ENCODE measurements at regions not wholly inside any gene's neighbourhood (a gene's known extent, or its start where the extent isn't known, plus 50 kb on each side); places are given as distances from the start of the nearest gene placed in this dataset.

- Histone ChIP-seq H3K27ac (ENCODE audit: low read length) (peak overlapping the region; percentile 52; the same call in 1 of the 2 replicates), H3K4me1 (ENCODE audit: control insufficient read depth, insufficient read depth, low read length) (peaks cover 51% of the 10 kb centered on the region), H3K4me3 (ENCODE audit: low read depth in 2 of 2, low read length in 2 of 2) (no peak overlapping the region), H3K36me3 (ENCODE audit: control insufficient read depth, insufficient read depth, low read length) (no peaks in the 10 kb centered on the region), H3K27me3 (ENCODE audit: control insufficient read depth, insufficient read depth, low read length) (no peaks in the 10 kb centered on the region), H3K9me3 (ENCODE audit: control insufficient read depth, insufficient read depth, low read depth, low read length) (no peaks in the 10 kb centered on the region)
- in situ Hi-C loops (cut with HindIII; ENCODE audit: low pct_unique_long_range_greater_than_20kb, low sequenced_read_pairs) (no loop called here), intact Hi-C loops (cut with micrococcal nuclease; ENCODE audit: unreplicated experiment) (no loop called here)
- DNase-seq (ENCODE audit: low read depth, low spot score) (no peak), ATAC-seq (no peak)
- POLR2A ChIA-PET: no interaction called here
- BruUV-seq (replicated peaks): no TSS peak
- TF ChIP-seq REST (IDR thresholded peaks at IDR 0.05; ENCODE audit: insufficient read depth in 1 of 2, low read depth in 2 of 2, low read length in 1 of 2): no peak
- TF ChIP-seq SIN3A (IDR thresholded peaks at IDR 0.05; ENCODE audit: borderline replicate concordance, insufficient read depth, low read depth, low read length): no peak
- no peak for TF ChIP-seq TCF7L2 (IDR thresholded peaks at IDR 0.05; ENCODE audit: low read depth, low read length)
- no peak for TF ChIP-seq CTCF (IDR thresholded peaks at IDR 0.05)
- no peak for TF ChIP-seq POLR2AphosphoS5 (IDR thresholded peaks at IDR 0.05; ENCODE audit: low read depth, low read length)
- CTCF ChIA-PET: no interaction called here
Measured at GRCh38 chr1:228837032-228837431, 101.8 kb downstream of the RHOU start.

- peak; percentile 87 for ATAC-seq
- CTCF ChIA-PET: interaction anchor here (1.0 kb wide), 1 partner anchor 103 kb away, joined by 3 read pairs; the partner anchor contains the start of gene RHOU
- in situ Hi-C loops (cut with HindIII; ENCODE audit: low pct_unique_long_range_greater_than_20kb, low sequenced_read_pairs) (no loop called here), intact Hi-C loops (cut with micrococcal nuclease; ENCODE audit: unreplicated experiment) (no loop called here)
- POLR2A ChIA-PET: no interaction called here
- H3K27me3 ChIP-seq (ENCODE audit: control insufficient read depth, insufficient read depth, low read length): no peaks in the 10 kb centered on the region
- H3K9me3 ChIP-seq (ENCODE audit: control insufficient read depth, insufficient read depth, low read depth, low read length): no peaks in the 10 kb centered on the region; the same call in 1 of the 2 replicates
- BruUV-seq (replicated peaks): no TSS peak
- DNase-seq (ENCODE audit: low read depth, low spot score): peak; percentile 85
- H3K27ac ChIP-seq (ENCODE audit: low read length): peak overlapping the region; percentile 91
- H3K36me3 ChIP-seq (ENCODE audit: control insufficient read depth, insufficient read depth, low read length): no peaks in the 10 kb centered on the region
- H3K4me1 ChIP-seq (ENCODE audit: control insufficient read depth, insufficient read depth, low read length): peaks cover 52% of the 10 kb centered on the region
- no peak overlapping the region for H3K4me3 ChIP-seq (ENCODE audit: low read depth in 2 of 2, low read length in 2 of 2)
- TF ChIP-seq TCF7L2 (IDR thresholded peaks at IDR 0.05; ENCODE audit: low read depth, low read length) (peak; percentile 58), SIN3A (IDR thresholded peaks at IDR 0.05; ENCODE audit: borderline replicate concordance, insufficient read depth, low read depth, low read length) (no peak), POLR2AphosphoS5 (IDR thresholded peaks at IDR 0.05; ENCODE audit: low read depth, low read length) (peak; percentile 45; the same call in 1 of the 2 replicates), REST (IDR thresholded peaks at IDR 0.05; ENCODE audit: insufficient read depth in 1 of 2, low read depth in 2 of 2, low read length in 1 of 2) (no peak)
Measured at GRCh38 chr1:228837817-228838716, 102.8 kb downstream of the RHOU start.

Data from Panc1 (cell line).